ENCODE measurements at regions not wholly inside any gene's neighbourhood (a gene's known extent, or its start where the extent isn't known, plus 50 kb on each side); places are given as distances from the start of the nearest gene placed in this dataset.

- TF ChIP-seq CTCF (IDR thresholded peaks at IDR 0.05; ENCODE audit: extremely low read depth in 1 of 2, insufficient read depth in 1 of 2, low read depth in 1 of 2, low read length in 2 of 2) (no peak), POLR2AphosphoS5 (IDR thresholded peaks at IDR 0.05; ENCODE audit: insufficient read depth, low read depth, low read length) (no peak), EZH2 (IDR thresholded peaks at IDR 0.05; ENCODE audit: borderline replicate concordance, low read depth, low read length, severe bottlenecking) (no peak)
These were observed 103.8 kb downstream of the UNCX start for GRCh38 chr7:1336509-1336908.
